ENCODE measurements at regions not wholly inside any gene's neighbourhood (a gene's known extent, or its start where the extent isn't known, plus 50 kb on each side); places are given as distances from the start of the nearest gene placed in this dataset.

DNA sequence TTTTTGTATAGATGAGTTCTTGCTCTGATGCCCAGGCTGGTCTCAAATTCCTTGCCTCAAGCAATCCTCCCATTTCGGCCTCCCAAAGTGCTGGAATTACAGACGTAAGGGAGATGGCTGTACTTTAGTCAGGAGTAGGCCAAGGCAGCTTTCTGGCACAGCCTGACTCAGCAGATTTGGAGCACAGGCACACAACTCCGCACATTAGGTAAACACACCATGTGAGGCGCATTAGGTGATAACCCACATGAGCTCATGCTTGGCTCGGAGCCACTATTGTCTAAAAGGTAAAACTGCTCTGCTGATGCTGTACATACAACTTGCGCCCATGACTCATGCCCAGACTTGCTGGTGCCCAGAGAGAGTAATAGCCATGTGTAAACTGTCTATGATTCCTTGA, 1157.9 kb downstream of the TAF11L14 start (continued):
- TF ChIP-seq KAT2B (IDR thresholded peaks at IDR 0.05; ENCODE audit: low read depth, low read length) = no peak
- TF ChIP-seq, protein P1, sequence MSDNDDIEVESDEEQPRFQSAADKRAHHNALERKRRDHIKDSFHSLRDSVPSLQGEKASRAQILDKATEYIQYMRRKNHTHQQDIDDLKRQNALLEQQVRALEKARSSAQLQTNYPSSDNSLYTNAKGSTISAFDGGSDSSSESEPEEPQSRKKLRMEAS (CRISPR knock-in tag; IDR thresholded peaks at IDR 0.05) = no peak
- peak; percentile 44; the same call in 1 of the 2 replicates for TF ChIP-seq HSF4 (CRISPR knock-in tag; IDR thresholded peaks at IDR 0.05; ENCODE audit: borderline replicate concordance)
- peak; percentile 33; the same call in 1 of the 2 replicates for TF ChIP-seq ZNF583 (CRISPR knock-in tag; IDR thresholded peaks at IDR 0.05)
- TF ChIP-seq SAFB2 (IDR thresholded peaks at IDR 0.05; ENCODE audit: borderline replicate concordance, low read depth, low read length, severe bottlenecking) = no peak
- TF ChIP-seq, protein P2, sequence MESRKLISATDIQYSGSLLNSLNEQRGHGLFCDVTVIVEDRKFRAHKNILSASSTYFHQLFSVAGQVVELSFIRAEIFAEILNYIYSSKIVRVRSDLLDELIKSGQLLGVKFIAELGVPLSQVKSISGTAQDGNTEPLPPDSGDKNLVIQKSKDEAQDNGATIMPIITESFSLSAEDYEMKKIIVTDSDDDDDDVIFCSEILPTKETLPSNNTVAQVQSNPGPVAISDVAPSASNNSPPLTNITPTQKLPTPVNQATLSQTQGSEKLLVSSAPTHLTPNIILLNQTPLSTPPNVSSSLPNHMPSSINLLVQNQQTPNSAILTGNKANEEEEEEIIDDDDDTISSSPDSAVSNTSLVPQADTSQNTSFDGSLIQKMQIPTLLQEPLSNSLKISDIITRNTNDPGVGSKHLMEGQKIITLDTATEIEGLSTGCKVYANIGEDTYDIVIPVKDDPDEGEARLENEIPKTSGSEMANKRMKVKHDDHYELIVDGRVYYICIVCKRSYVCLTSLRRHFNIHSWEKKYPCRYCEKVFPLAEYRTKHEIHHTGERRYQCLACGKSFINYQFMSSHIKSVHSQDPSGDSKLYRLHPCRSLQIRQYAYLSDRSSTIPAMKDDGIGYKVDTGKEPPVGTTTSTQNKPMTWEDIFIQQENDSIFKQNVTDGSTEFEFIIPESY (CRISPR knock-in tag; IDR thresholded peaks at IDR 0.05) = 0 out of 2 replicates have a peak, but pooled peaks have one; percentile 54
- no peak for TF ChIP-seq PURB (CRISPR knock-in tag; IDR thresholded peaks at IDR 0.05; ENCODE audit: low read depth)
- TF ChIP-seq PHTF2 (CRISPR knock-in tag; IDR thresholded peaks at IDR 0.05) = no peak
- no peak for TF ChIP-seq BRF1 (IDR thresholded peaks at IDR 0.05; ENCODE audit: borderline replicate concordance, extremely low read depth, insufficient read length)
- no peak for TF ChIP-seq SMARCB1 (IDR thresholded peaks at IDR 0.05; ENCODE audit: insufficient read length, low read depth)
- no peak for TF ChIP-seq WHSC1 (IDR thresholded peaks at IDR 0.05; ENCODE audit: low read length)
- TF ChIP-seq CHD4 (IDR thresholded peaks at IDR 0.05; ENCODE audit: insufficient read depth, insufficient replicate concordance, low read depth, low read length, poor library complexity, severe bottlenecking) = no peak
- peak; percentile 68; the same call in 1 of the 2 replicates for TF ChIP-seq DDX20 (tag; IDR thresholded peaks at IDR 0.05; ENCODE audit: low read depth)
- TF ChIP-seq SOX6 (IDR thresholded peaks at IDR 0.05) = peak; percentile 55; the same call in 1 of the 2 replicates
- no peak for TF ChIP-seq NR2C1 (IDR thresholded peaks at IDR 0.05)
- peak; percentile 79 for TF ChIP-seq NR2C1 (tag; IDR thresholded peaks at IDR 0.05)
- TF ChIP-seq NCOA2 (IDR thresholded peaks at IDR 0.05; ENCODE audit: partially characterized antibody in 2 of 2) = no peak
- no peak for TF ChIP-seq ZNF766 (CRISPR knock-in tag; conservative IDR thresholded peaks at IDR 0.05)
- TF ChIP-seq, protein P3, sequence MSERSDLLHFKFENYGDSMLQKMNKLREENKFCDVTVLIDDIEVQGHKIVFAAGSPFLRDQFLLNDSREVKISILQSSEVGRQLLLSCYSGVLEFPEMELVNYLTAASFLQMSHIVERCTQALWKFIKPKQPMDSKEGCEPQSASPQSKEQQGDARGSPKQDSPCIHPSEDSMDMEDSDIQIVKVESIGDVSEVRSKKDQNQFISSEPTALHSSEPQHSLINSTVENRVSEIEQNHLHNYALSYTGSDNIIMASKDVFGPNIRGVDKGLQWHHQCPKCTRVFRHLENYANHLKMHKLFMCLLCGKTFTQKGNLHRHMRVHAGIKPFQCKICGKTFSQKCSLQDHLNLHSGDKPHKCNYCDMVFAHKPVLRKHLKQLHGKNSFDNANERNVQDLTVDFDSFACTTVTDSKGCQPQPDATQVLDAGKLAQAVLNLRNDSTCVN (CRISPR knock-in tag; IDR thresholded peaks at IDR 0.05) = no peak
- no peak for TF ChIP-seq TBP (optimal IDR thresholded peaks at IDR 0.05; ENCODE audit: low read depth, low read length)
- no peak for TF ChIP-seq ZC3H4 (CRISPR knock-in tag; IDR thresholded peaks at IDR 0.05; ENCODE audit: borderline replicate concordance)
- TF ChIP-seq, protein P4, sequence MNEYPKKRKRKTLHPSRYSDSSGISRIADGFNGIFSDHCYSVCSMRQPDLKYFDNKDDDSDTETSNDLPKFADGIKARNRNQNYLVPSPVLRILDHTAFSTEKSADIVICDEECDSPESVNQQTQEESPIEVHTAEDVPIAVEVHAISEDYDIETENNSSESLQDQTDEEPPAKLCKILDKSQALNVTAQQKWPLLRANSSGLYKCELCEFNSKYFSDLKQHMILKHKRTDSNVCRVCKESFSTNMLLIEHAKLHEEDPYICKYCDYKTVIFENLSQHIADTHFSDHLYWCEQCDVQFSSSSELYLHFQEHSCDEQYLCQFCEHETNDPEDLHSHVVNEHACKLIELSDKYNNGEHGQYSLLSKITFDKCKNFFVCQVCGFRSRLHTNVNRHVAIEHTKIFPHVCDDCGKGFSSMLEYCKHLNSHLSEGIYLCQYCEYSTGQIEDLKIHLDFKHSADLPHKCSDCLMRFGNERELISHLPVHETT (CRISPR knock-in tag; conservative IDR thresholded peaks at IDR 0.05 in 1 of 2, IDR thresholded peaks at IDR 0.05 in 1 of 2) = peak in 1 of 2 experiments; percentile 55; a peak in 1 of 4 replicates
- TF ChIP-seq MEF2D (tag; conservative IDR thresholded peaks at IDR 0.05; ENCODE audit: low read depth) = peak; percentile 67; the same call in 1 of the 2 replicates
- peak; percentile 29; the same call in 1 of the 2 replicates for TF ChIP-seq ATF7 (IDR thresholded peaks at IDR 0.05)
- TF ChIP-seq NR2F6 (CRISPR knock-in tag; IDR thresholded peaks at IDR 0.05) = no peak
- peak; percentile 76 for TF ChIP-seq CXXC5 (CRISPR knock-in tag; IDR thresholded peaks at IDR 0.05)
